Endodermal cell (in vitro differentiated cells): ENCODE measurements at regions not wholly inside any gene's neighbourhood (a gene's known extent, or its start where the extent isn't known, plus 50 kb on each side); places are given as distances from the start of the nearest gene placed in this dataset.

ENCODE experiments used
- DNase-seq: peaks from one replicate; pipeline ENCODE4 v3.0.0-alpha.2; 2017
- H3K27ac ChIP-seq: 2 replicates; pipeline ENCODE4 v1.5.1; 2013; ENCODE audit warnings: mild to moderate bottlenecking, low read depth, low read length, moderate library complexity
- H3K27me3 ChIP-seq: 2 replicates; pipeline ENCODE4 v1.6.1; 2013; ENCODE audit warnings: mild to moderate bottlenecking, low read length, moderate library complexity; ENCODE audit not compliant: insufficient read depth, control insufficient read depth, poor library complexity, severe bottlenecking
- H3K36me3 ChIP-seq: 2 replicates; pipeline ENCODE4 v1.7.0; 2013; ENCODE audit warnings: mild to moderate bottlenecking, low read length, moderate library complexity; ENCODE audit not compliant: control insufficient read depth, insufficient read depth
- H3K4me1 ChIP-seq: one replicate; pipeline ENCODE4 v1.7.0; 2013; ENCODE audit warnings: low read length; ENCODE audit not compliant: control insufficient read depth, insufficient read depth
- H3K4me3 ChIP-seq: 2 replicates; pipeline ENCODE4 v1.5.1; 2013; ENCODE audit warnings: mild to moderate bottlenecking, low read length, moderate library complexity
- H3K9ac ChIP-seq: 2 replicates; pipeline ENCODE4 v1.6.1; 2013; ENCODE audit warnings: mild to moderate bottlenecking, low read length, moderate library complexity; ENCODE audit not compliant: poor library complexity, severe bottlenecking; ENCODE audit errors: extremely low read depth
- H3K9me3 ChIP-seq: 2 replicates; pipeline ENCODE4 v1.6.1; 2013; ENCODE audit warnings: mild to moderate bottlenecking, low read length, moderate library complexity; ENCODE audit not compliant: control insufficient read depth
- H3K27ac Mint-ChIP-seq: 2 replicates; pipeline ENCODE4 v1.8.0; 2020; ENCODE audit warnings: mixed read lengths
- H3K27me3 Mint-ChIP-seq: 2 replicates; pipeline ENCODE4 v1.8.0; 2021; ENCODE audit warnings: mild to moderate bottlenecking, mixed read lengths; ENCODE audit not compliant: insufficient read depth
- H3K36me3 Mint-ChIP-seq: 2 replicates; pipeline ENCODE4 v1.8.0; 2020; ENCODE audit warnings: low read depth, mixed read lengths
- H3K4me1 Mint-ChIP-seq: 2 replicates; pipeline ENCODE4 v1.8.0; 2020; ENCODE audit warnings: mixed read lengths
- H3K4me3 Mint-ChIP-seq: 2 replicates; pipeline ENCODE4 v1.8.0; 2020; ENCODE audit warnings: mild to moderate bottlenecking, moderate library complexity, mixed read lengths
- H3K9me3 Mint-ChIP-seq: 2 replicates; pipeline ENCODE4 v1.8.0; 2020; ENCODE audit warnings: mild to moderate bottlenecking, mixed read lengths
- WGBS, 2 experiments: methylation state at CpG; one replicate each; pipeline versions ENCODE4 v1.1.5 to v1.1.7; 2013; ENCODE audit warnings: missing lambda C conversion rate in 2 of 2, mixed read lengths in 1 of 2; ENCODE audit not compliant: insufficient coverage in 1 of 2, insufficient read length in 1 of 2; 5-methylcytosine and 5-hydroxymethylcytosine counted together
- TF ChIP-seq, protein P1 (sequence below): fragments of 200-600 bp; sonication (generic); conservative IDR thresholded peaks from 2 replicates; pipeline ENCODE4 v1.5.0; 2021; ENCODE audit warnings: antibody characterized with exemption, mild to moderate bottlenecking

DNA sequence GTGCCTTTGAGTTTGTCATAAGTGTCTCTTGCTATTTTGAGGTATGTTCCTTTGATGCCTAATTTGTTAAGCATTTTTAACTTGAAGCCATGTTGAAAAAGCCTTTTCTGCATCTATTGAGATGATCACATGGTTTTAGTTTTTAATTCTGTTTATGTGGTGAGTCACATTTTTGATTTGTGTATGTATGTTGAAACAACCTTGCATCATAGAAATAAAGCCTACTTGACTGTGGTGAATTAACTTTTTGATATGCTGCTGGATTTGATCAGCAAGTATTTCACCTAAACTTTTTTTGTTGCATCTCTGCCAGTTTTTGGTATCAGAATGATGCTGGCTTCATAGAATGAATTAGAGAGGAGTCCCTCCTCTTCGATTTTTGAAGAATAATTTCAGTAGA, 469.7 kb downstream of the CDH2 start:
- TF ChIP-seq, protein P1, sequence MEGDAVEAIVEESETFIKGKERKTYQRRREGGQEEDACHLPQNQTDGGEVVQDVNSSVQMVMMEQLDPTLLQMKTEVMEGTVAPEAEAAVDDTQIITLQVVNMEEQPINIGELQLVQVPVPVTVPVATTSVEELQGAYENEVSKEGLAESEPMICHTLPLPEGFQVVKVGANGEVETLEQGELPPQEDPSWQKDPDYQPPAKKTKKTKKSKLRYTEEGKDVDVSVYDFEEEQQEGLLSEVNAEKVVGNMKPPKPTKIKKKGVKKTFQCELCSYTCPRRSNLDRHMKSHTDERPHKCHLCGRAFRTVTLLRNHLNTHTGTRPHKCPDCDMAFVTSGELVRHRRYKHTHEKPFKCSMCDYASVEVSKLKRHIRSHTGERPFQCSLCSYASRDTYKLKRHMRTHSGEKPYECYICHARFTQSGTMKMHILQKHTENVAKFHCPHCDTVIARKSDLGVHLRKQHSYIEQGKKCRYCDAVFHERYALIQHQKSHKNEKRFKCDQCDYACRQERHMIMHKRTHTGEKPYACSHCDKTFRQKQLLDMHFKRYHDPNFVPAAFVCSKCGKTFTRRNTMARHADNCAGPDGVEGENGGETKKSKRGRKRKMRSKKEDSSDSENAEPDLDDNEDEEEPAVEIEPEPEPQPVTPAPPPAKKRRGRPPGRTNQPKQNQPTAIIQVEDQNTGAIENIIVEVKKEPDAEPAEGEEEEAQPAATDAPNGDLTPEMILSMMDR: no peak
- H3K27ac ChIP-seq: no peak overlapping the region
- H3K4me1 ChIP-seq: peaks cover 5% of the 10 kb centered on the region
- peaks cover 4% of the 10 kb centered on the region for H3K9me3 Mint-ChIP-seq
- no peak overlapping the region for H3K4me3 Mint-ChIP-seq
- H3K9me3 ChIP-seq: peaks cover 11% of the 10 kb centered on the region
- peaks cover 6% of the 10 kb centered on the region for H3K27me3 Mint-ChIP-seq
- no peak overlapping the region for H3K9ac ChIP-seq
- no peaks in the 10 kb centered on the region for H3K36me3 ChIP-seq
- no peak for DNase-seq
- H3K27ac Mint-ChIP-seq: no peak overlapping the region
- peaks cover 7% of the 10 kb centered on the region for H3K4me1 Mint-ChIP-seq
- 93 to 100% methylated on average over 1 of the region's 1 CpG for whole genome bisulfite sequencing, 2 experiments
- no peak overlapping the region for H3K4me3 ChIP-seq
- H3K27me3 ChIP-seq: peaks cover 11% of the 10 kb centered on the region
- H3K36me3 Mint-ChIP-seq: no peaks in the 10 kb centered on the region

DNA sequence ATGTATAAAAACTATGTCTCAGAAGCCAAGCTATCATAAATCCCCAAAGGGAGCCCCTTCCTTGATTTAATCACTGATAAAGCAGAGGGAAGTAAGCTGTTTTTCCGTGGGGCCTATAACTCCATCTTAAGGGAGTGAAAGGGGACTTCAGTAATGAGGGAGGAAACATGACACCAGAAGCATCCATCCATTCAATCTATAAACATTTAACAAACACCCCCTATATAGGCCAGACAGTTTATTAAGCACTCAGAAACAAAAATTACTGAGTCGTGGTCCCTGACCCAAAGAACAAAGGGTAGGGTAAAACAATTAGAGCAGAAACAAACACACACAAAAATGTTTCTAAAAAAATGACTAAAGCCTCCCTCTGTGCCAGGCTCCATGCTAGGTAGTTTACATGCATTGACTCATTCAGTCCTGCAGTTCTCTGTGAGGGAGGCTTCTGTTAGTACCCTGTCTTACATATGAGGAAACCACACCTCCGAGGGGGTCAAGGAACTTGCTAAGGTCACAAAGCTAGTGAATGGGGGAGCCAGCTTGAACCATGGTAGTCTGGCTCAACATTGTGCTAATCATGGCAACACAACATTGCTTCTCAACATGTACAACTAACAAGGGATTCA, 472.1 kb downstream of the CDH2 start:
- H3K36me3 Mint-ChIP-seq: no peaks in the 10 kb centered on the region
- Histone ChIP-seq H3K36me3 (no peaks in the 10 kb centered on the region), H3K9ac (no peak overlapping the region), H3K4me1 (no peaks in the 10 kb centered on the region), H3K27ac (peak overlapping the region; percentile 24), H3K4me3 (no peak overlapping the region), H3K27me3 (peaks cover 24% of the 10 kb centered on the region), H3K9me3 (peaks cover 11% of the 10 kb centered on the region)
- H3K4me1 Mint-ChIP-seq: peaks cover 4% of the 10 kb centered on the region
- WGBS, 2 experiments: 57 to 60% methylated on average over 1 to 3 of the region's 3 CpGs
- peaks cover 4% of the 10 kb centered on the region for H3K9me3 Mint-ChIP-seq
- no peak overlapping the region for H3K4me3 Mint-ChIP-seq
- DNase-seq: no peak
- TF ChIP-seq, protein P1: no peak
- H3K27me3 Mint-ChIP-seq: peaks cover 22% of the 10 kb centered on the region
- H3K27ac Mint-ChIP-seq: no peak overlapping the region

DNA sequence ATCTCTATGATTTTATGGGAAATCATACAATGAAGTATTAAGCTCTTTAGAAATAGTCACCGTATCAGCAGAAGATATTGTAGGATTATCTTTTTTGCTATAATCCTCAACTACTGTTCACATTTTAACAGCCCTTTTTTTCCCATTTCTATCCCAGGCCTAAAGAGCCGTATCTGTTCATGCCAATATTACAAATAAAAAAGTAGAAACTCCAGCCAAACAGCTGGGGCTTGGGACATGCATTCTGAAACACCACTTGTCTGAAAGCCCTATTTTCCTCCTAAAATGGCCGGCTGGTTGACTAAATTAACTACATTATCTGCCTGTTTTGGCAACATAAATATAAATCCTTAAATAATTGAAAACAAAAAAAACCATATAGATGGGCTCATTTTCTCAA, 477.8 kb downstream of the CDH2 start:
- Histone ChIP-seq H3K9ac (no peak overlapping the region), H3K27me3 (peaks cover 39% of the 10 kb centered on the region), H3K9me3 (no peaks in the 10 kb centered on the region), H3K4me1 (peaks cover 3% of the 10 kb centered on the region), H3K27ac (no peak overlapping the region), H3K4me3 (no peak overlapping the region), H3K36me3 (no peaks in the 10 kb centered on the region)
- no peak for DNase-seq
- H3K27ac Mint-ChIP-seq: no peak overlapping the region
- TF ChIP-seq, protein P1: no peak
- peaks cover 27% of the 10 kb centered on the region for H3K27me3 Mint-ChIP-seq
- no peak overlapping the region for H3K4me3 Mint-ChIP-seq
- H3K9me3 Mint-ChIP-seq: no peaks in the 10 kb centered on the region
- WGBS, 2 experiments: 86 to 95% methylated on average over 1 to 3 of the region's 3 CpGs
- no peaks in the 10 kb centered on the region for H3K36me3 Mint-ChIP-seq
- H3K4me1 Mint-ChIP-seq: peaks cover 19% of the 10 kb centered on the region
